ENCODE measurements at regions not wholly inside any gene's neighbourhood (a gene's known extent, or its start where the extent isn't known, plus 50 kb on each side); places are given as distances from the start of the nearest gene placed in this dataset.
A peak's percentile ranks its signal among the peaks of the same experiment; 100 is the strongest.

DNA sequence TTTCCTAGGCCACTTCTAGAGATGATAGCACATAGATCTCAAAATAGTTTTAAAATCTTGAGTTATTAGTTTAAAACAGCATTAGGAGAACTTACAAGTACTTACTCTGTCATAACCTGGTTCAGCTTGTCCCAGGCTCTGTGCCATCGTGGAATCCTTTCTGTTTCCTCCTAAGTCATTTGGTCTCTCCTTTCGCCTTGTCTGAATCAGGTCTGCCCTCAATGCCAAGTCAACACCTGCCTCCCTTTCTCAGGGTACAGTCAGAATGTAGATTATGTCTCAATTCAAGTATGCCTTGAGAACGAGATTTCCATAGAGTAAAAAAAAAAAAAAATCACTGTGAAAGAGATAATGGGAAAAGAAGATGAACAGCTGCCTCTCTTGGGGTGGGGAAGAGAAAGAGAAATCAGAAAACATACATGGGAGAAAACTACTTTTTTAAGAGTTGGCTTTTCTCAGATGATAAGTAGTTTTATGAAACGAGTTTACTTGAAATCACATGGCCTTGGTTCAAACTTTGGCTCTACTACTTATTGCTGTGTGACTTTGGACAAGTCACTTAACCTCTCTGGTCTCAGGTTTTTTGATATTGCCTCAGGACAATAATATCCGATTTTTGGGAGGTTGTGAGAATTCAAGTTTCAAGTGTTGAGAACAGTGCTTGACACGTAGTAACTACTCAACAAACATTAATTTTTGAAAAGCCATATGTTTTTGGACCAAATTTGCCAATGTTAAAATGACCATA, 219.8 kb downstream of the SQOR start (continued):
- TF ChIP-seq, protein P1, sequence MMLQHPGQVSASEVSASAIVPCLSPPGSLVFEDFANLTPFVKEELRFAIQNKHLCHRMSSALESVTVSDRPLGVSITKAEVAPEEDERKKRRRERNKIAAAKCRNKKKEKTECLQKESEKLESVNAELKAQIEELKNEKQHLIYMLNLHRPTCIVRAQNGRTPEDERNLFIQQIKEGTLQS (CRISPR knock-in tag; conservative IDR thresholded peaks at IDR 0.05): no peak
- TF ChIP-seq, protein P2, sequence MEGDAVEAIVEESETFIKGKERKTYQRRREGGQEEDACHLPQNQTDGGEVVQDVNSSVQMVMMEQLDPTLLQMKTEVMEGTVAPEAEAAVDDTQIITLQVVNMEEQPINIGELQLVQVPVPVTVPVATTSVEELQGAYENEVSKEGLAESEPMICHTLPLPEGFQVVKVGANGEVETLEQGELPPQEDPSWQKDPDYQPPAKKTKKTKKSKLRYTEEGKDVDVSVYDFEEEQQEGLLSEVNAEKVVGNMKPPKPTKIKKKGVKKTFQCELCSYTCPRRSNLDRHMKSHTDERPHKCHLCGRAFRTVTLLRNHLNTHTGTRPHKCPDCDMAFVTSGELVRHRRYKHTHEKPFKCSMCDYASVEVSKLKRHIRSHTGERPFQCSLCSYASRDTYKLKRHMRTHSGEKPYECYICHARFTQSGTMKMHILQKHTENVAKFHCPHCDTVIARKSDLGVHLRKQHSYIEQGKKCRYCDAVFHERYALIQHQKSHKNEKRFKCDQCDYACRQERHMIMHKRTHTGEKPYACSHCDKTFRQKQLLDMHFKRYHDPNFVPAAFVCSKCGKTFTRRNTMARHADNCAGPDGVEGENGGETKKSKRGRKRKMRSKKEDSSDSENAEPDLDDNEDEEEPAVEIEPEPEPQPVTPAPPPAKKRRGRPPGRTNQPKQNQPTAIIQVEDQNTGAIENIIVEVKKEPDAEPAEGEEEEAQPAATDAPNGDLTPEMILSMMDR (IDR thresholded peaks at IDR 0.05): no peak
- no peak for TF ChIP-seq ZNF263 (CRISPR knock-in tag; IDR thresholded peaks at IDR 0.05; ENCODE audit: low read depth)
- TF ChIP-seq, protein P3, sequence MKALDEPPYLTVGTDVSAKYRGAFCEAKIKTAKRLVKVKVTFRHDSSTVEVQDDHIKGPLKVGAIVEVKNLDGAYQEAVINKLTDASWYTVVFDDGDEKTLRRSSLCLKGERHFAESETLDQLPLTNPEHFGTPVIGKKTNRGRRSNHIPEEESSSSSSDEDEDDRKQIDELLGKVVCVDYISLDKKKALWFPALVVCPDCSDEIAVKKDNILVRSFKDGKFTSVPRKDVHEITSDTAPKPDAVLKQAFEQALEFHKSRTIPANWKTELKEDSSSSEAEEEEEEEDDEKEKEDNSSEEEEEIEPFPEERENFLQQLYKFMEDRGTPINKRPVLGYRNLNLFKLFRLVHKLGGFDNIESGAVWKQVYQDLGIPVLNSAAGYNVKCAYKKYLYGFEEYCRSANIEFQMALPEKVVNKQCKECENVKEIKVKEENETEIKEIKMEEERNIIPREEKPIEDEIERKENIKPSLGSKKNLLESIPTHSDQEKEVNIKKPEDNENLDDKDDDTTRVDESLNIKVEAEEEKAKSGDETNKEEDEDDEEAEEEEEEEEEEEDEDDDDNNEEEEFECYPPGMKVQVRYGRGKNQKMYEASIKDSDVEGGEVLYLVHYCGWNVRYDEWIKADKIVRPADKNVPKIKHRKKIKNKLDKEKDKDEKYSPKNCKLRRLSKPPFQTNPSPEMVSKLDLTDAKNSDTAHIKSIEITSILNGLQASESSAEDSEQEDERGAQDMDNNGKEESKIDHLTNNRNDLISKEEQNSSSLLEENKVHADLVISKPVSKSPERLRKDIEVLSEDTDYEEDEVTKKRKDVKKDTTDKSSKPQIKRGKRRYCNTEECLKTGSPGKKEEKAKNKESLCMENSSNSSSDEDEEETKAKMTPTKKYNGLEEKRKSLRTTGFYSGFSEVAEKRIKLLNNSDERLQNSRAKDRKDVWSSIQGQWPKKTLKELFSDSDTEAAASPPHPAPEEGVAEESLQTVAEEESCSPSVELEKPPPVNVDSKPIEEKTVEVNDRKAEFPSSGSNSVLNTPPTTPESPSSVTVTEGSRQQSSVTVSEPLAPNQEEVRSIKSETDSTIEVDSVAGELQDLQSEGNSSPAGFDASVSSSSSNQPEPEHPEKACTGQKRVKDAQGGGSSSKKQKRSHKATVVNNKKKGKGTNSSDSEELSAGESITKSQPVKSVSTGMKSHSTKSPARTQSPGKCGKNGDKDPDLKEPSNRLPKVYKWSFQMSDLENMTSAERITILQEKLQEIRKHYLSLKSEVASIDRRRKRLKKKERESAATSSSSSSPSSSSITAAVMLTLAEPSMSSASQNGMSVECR (CRISPR knock-in tag; IDR thresholded peaks at IDR 0.05; ENCODE audit: borderline replicate concordance): no peak
- TF ChIP-seq, protein P4, sequence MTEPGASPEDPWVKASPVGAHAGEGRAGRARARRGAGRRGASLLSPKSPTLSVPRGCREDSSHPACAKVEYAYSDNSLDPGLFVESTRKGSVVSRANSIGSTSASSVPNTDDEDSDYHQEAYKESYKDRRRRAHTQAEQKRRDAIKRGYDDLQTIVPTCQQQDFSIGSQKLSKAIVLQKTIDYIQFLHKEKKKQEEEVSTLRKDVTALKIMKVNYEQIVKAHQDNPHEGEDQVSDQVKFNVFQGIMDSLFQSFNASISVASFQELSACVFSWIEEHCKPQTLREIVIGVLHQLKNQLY (CRISPR knock-in tag; IDR thresholded peaks at IDR 0.05): no peak

DNA sequence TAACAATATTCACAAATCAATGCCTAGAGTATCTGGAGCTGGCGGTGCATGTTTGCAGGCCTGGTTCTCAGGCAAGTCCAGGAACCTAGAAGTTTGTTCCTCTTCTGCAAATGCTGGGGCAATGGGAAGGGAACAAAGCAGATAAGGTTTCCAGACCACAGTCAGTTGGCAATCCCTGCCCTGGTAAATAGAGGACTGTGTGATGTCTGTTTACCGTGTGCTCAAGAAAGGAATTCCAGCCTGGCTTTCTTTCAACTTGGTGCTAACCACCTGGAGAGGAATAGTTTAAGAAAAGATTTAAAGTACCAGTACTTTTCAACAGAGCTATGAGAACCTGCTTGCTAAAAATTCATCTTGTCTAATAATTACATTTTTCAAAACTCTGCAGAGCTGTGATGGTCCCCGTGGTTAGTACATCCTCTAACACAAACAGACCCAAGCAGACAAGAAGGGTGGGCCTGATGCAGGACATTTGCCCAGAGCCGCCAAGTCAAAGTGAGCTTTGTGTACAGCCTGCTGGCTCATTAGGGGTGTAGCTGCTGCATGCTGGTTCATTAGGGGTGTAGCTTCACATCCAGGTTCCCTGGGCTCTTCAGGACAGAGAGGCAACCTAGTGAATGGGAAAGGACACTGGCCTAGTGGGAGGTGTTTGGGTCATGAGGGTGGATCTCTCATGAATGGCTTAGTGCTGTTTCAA, 220.5 kb downstream of the SQOR start:
- Mint-ChIP-seq H3K9me3 (peaks cover 12% of the 10 kb centered on the region), H3K4me1 (0 out of 2 replicates have a peak, but pooled peaks cover 2% of the 10 kb centered on the region), H3K27me3 (ENCODE audit: low read depth) (no peaks in the 10 kb centered on the region), H3K36me3 (peaks cover 12% of the 10 kb centered on the region), H3K4me3 (no peak overlapping the region), H3K27ac (no peak overlapping the region)
- CTCF ChIA-PET: interaction anchor here (0.9 to 1.1 kb wide), 2 partner anchors 28 to 151 kb away, joined by 3 to 4 read pairs; no protein-coding TSS in a partner anchor
- POLR2A ChIA-PET: no interaction called here
- TF ChIP-seq, protein P5, sequence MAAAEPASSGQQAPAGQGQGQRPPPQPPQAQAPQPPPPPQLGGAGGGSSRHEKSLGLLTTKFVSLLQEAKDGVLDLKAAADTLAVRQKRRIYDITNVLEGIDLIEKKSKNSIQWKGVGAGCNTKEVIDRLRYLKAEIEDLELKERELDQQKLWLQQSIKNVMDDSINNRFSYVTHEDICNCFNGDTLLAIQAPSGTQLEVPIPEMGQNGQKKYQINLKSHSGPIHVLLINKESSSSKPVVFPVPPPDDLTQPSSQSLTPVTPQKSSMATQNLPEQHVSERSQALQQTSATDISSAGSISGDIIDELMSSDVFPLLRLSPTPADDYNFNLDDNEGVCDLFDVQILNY (CRISPR knock-in tag; IDR thresholded peaks at IDR 0.05): no peak
- TF ChIP-seq MYBL2 (CRISPR knock-in tag; IDR thresholded peaks at IDR 0.05) (no peak), CREB1 (CRISPR knock-in tag; IDR thresholded peaks at IDR 0.05) (no peak), FOXJ3 (CRISPR knock-in tag; IDR thresholded peaks at IDR 0.05; ENCODE audit: borderline replicate concordance) (no peak), JAZF1 (CRISPR knock-in tag; IDR thresholded peaks at IDR 0.05) (no peak), RELA (CRISPR knock-in tag; IDR thresholded peaks at IDR 0.05; ENCODE audit: borderline replicate concordance) (no peak), IRF2 (CRISPR knock-in tag; IDR thresholded peaks at IDR 0.05; ENCODE audit: borderline replicate concordance, low read depth) (no peak), RORB (CRISPR knock-in tag; IDR thresholded peaks at IDR 0.05) (no peak)
- TF ChIP-seq, protein P6, sequence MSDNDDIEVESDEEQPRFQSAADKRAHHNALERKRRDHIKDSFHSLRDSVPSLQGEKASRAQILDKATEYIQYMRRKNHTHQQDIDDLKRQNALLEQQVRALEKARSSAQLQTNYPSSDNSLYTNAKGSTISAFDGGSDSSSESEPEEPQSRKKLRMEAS (CRISPR knock-in tag; IDR thresholded peaks at IDR 0.05): no peak
- TF ChIP-seq, protein P7, sequence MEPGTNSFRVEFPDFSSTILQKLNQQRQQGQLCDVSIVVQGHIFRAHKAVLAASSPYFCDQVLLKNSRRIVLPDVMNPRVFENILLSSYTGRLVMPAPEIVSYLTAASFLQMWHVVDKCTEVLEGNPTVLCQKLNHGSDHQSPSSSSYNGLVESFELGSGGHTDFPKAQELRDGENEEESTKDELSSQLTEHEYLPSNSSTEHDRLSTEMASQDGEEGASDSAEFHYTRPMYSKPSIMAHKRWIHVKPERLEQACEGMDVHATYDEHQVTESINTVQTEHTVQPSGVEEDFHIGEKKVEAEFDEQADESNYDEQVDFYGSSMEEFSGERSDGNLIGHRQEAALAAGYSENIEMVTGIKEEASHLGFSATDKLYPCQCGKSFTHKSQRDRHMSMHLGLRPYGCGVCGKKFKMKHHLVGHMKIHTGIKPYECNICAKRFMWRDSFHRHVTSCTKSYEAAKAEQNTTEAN (CRISPR knock-in tag; IDR thresholded peaks at IDR 0.05): no peak
- TF ChIP-seq, protein P8, sequence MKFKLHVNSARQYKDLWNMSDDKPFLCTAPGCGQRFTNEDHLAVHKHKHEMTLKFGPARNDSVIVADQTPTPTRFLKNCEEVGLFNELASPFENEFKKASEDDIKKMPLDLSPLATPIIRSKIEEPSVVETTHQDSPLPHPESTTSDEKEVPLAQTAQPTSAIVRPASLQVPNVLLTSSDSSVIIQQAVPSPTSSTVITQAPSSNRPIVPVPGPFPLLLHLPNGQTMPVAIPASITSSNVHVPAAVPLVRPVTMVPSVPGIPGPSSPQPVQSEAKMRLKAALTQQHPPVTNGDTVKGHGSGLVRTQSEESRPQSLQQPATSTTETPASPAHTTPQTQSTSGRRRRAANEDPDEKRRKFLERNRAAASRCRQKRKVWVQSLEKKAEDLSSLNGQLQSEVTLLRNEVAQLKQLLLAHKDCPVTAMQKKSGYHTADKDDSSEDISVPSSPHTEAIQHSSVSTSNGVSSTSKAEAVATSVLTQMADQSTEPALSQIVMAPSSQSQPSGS (CRISPR knock-in tag; IDR thresholded peaks at IDR 0.05; ENCODE audit: borderline replicate concordance, low read depth): no peak
- TF ChIP-seq, protein P9, sequence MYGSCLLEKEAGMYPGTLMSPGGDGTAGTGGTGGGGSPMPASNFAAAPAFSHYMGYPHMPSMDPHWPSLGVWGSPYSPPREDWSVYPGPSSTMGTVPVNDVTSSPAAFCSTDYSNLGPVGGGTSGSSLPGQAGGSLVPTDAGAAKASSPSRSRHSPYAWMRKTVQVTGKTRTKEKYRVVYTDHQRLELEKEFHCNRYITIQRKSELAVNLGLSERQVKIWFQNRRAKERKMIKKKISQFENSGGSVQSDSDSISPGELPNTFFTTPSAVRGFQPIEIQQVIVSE (CRISPR knock-in tag; IDR thresholded peaks at IDR 0.05; ENCODE audit: borderline replicate concordance): no peak
- TF ChIP-seq, protein P10, sequence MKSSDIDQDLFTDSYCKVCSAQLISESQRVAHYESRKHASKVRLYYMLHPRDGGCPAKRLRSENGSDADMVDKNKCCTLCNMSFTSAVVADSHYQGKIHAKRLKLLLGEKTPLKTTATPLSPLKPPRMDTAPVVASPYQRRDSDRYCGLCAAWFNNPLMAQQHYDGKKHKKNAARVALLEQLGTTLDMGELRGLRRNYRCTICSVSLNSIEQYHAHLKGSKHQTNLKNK (CRISPR knock-in tag; IDR thresholded peaks at IDR 0.05): no peak
- no peak for DNase-seq (ENCODE audit: low spot score)
- peak; percentile 44; the same call in 1 of the 2 replicates for ATAC-seq

All from WTC11 (cell line).